Hematopoietic multipotent progenitor cell treated with erythropoietin and hydrocortisone succinate and interleukin-3 and kit ligand, for 8 days (in vitro differentiated cells): ENCODE measurements at regions not wholly inside any gene's neighbourhood (a gene's known extent, or its start where the extent isn't known, plus 50 kb on each side); places are given as distances from the start of the nearest gene placed in this dataset.
A peak's percentile ranks its signal among the peaks of the same experiment; 100 is the strongest.
"Not testable (repeated sequence)": the region's sequence is repeated elsewhere in the genome, so short reads cannot be mapped to it uniquely, and the experiment has no call there.

Source experiments
- DNase-seq: peaks from one replicate; pipeline ENCODE4 v3.0.0-alpha.2; 2015

DNA sequence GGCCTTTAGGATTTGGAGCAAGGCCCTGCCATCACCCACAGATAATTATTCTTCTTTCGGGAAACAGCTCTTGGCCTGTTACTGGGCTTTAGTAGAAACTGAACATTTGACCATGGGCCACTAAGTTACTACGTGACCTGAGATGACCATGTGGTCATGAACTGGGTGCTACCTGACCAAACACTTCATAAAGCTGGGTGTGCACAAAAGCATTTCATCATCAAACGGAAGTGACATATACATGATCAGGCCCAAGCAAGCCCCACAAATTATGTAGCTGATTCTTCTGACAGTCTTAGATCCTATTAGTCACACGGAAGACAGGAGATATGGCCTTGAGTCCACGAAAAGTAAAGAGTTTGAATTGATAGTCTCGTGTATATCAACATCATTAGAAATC is 130.9 kb upstream of the FBN2 start:
- DNase-seq, result no peak

DNA sequence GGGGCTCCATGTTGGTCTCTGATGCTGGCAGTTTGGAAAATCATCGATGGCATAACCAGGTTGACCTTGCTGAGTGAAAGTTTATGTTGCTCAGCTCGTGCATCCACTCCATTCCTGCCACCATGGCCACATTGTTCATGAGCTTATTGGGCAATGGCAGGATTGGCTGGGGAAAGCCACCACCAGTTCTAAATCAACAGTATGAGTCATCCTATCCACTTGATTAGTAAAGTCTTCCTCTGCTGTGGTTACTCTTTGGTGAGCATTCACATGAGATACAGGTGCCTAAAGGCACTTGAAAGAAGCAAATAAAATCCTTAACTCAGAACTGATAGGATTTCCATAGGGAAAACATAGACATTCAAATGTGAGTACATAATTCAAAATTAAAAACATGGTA is 131.8 kb upstream of the FBN2 start:
- DNase-seq, result no peak

DNA sequence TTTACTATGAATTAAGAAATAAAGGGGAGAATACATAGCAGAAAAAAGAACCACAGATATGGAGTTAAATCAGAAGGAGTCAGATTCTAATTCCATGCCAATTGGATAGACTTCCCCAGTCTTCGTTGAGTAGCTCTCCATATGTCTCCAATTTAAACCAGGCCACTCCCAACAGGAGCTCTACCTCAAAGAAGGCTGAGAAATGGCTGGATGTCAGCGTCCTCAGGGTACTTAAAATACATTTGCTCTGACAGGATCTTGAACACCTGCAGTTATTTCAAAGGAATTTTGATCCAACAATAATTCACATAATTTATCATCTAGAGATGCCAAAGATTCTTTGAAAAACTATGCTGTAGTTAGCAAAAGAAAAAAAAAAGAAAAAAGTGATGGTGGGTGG is 133.9 kb upstream of the FBN2 start:
- no peak for DNase-seq

DNA sequence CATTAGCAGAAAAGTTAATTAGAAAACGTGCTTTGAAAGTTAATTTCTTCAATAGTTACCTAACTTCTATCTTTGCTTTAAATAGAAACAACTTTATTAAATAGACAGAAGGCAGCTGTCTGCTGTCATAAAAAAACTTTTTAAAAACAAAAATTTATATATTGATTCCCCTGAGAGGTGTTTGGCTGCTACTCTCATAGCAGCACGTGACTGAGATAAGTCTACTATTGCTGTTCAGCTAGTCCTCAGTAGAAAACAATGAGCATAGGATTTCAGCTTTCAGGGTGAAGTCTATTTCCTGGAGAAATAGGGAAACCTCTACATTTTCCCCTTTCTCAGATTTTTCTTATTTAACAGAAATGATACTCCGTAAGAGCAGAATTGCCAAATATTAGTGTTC is 135.0 kb upstream of the FBN2 start:
- DNase-seq, result no peak

DNA sequence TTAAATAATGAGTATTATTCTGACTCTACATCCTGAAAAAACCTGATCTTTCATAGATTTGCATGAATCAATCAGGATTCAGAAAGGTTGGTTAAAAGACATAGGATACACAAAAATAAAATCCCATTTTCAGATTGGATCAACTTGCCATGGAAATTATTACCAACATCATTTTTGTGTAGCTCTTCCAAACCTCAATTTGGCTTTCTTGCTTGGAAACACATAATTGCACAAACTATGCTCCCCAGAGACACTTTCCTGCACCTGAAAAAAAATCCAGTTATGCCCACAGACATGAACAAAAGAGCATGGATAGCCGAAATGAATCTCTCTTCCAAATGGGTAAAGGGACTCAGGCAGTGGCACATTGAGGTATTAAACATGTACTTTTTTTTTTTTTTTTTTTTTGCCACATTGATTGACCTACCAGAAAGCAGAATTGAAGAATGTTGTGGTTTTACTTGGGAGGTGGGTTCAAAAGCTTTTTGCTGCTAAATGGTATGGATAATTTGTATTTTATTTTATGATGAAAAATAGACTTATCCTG is 135.4 kb upstream of the FBN2 start:
- DNase-seq, result no peak

GRCh38 chr5:128673970-128674369 is 135.9 kb upstream of the FBN2 start:
- no peak for DNase-seq

DNA sequence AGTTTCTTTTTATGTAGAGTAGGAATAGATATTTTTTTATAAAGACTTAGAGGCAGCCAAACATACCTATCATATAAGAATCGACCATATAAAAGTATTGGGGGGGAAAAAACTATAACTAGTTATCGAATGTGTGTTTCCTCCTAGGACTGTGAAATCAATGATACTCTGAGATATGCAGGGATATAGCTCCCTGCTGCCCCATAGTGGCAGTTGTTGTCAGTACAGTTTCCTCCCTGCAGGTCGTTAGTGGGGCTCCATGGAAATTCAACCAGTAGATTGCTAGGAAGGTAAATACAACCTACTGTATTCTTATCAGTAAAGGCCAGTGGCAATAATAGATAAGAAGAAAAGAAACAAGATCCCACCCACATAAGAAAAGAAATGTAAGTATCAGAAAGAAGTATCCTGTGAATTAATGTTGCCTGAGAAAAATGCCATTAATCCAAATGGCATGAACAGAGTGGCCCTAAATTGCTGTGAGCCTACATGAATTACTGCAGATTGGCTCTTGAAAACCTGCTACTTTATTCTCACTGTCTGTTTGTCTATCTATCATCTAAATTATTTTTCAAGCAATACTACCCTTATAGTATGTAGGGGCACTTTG is 136.9 kb upstream of the FBN2 start:
- DNase-seq, result peak; percentile 56

DNA sequence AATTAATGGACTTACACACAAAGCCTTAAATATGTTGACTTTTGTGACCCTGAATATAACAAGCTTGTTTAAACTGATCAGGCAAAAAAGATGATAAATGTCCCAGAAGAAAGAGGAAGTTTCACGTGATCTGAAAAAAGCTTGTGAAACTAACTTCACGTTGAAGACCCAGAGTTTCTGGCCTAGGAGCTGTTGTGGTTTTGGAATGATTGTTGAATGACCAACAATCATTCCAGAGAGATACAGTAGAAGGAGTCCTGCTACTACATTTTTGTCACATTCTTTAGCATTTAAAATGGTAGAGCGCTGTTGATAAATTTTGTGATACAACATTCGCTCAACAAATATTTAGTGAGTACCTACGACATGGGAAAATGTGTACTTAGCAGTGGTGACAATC is 143.1 kb upstream of the FBN2 start:
- DNase-seq, result no peak

GRCh38 chr5:128681764-128682592 is 143.9 kb upstream of the FBN2 start:
- no peak for DNase-seq

- no peak for DNase-seq
Observed at GRCh38 chr5:128682669-128683068, 144.6 kb upstream of the FBN2 start.

DNA sequence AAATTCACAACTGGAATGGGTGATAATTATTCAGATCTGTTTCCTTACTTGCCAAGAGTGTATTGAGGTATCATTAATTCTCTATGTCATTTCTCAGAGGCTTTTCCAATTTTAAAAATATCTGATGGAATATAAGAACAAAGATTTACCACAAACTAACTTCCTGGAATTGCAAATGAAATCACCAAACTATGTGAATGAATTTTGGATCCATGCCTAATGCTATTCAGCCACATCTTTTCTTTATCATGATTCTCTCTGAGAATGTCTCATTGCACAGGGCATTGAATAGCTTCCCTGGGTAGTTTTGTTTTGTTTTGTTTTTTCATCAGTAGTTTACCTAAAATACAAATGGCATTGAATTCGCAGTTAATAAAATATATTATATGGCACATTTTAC is 146.9 kb upstream of the FBN2 start:
- DNase-seq, result no peak

GRCh38 chr5:128687930-128688329 is 149.9 kb upstream of the FBN2 start:
- DNase-seq, result no peak

DNA sequence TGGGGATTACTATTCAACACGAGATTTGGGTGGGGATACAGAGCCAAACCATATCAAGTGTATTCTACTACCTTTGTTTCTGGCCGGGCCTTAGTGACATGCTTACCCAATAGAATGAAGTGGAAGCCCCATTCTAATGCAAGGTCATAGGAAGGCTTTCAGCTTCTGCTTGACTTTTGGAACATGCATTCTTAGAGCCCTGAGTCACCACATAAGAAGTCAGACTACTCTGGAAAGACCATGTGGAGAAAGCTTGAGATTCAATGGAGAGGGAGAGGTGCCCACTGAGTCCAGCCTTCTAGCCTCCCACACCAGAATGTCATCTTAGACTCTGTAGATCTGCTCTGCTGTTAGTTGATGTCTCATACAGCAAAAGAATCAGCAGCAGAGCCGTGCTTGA is 155.7 kb upstream of the FBN2 start:
- DNase-seq, result no peak

DNA sequence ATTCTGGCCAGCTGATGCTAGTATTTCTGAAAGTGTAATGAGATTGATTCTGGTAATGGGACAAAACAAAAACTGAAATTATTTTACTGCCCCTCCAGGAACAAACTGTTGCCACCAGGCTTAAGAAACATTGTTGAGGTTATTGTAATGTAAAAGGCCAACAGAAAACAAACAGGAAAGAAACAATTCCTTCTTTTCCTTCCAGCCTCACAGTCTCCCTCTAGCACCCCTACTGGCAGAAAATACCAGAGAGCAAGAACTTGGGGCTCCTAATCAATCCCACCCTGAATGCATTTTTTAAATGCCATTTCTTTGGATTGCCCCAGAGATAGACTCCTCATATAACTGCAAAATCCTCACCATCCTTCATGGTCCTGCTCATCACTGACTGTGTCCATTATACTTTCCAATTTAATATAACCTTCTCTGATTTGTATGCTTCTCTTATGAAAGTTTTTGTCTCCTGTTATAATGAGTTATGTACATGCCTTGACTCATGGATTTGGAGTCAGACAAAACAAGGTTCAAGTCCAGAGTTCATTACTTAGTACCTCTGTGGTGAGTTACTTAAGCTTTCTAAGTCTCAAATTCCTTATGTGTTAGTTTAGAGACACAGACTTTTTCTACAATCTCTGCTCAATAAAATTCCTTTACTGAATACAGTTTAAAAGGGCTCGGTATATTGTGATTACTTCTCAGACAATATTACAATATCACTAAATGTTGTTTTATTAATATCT is 157.9 kb upstream of the FBN2 start:
- DNase-seq, result no peak

DNA sequence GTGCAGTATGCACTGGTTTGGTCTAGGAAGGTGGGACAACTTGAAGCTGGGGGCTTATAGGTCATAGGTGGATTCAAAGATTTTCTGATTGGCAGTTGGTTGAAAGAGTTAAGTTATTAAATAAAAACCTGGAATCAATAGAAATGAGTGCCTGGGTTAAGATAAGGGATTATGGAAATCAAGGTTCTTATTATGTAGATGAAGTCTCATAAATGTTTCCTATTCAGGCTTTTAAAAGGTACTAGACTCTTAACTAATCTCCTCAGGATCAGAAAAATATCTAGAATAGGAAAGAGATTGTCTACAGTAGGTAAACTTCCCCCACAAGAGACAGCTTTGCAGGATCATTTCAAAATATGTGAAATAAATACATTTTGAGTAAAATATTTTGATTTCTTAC is 163.3 kb upstream of the FBN2 start:
- no peak for DNase-seq

GRCh38 chr5:128703322-128703721 is 165.3 kb upstream of the FBN2 start:
- DNase-seq, result no peak

DNA sequence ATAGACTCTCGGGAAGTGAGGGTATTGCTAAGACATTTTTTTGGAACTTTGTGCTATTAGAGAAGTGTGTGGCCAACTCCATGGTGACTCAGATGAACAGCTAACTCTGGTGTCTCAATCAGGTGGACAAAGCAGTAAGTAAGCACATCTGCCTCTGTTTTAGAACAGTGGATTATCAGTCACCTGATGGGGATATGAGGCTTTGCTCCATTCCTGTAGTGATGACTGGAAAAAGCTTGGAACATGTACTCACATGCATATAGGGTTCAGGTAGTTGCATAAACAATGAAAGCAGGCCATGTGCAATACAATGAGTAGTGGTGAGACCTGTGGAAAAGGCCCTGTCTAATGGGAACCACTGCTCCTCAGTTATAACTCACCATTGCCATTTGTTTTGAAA is 168.2 kb upstream of the FBN2 start:
- no peak for DNase-seq

- DNase-seq, result no peak
Observed at GRCh38 chr5:128708841-128709240, 170.8 kb upstream of the FBN2 start.

DNA sequence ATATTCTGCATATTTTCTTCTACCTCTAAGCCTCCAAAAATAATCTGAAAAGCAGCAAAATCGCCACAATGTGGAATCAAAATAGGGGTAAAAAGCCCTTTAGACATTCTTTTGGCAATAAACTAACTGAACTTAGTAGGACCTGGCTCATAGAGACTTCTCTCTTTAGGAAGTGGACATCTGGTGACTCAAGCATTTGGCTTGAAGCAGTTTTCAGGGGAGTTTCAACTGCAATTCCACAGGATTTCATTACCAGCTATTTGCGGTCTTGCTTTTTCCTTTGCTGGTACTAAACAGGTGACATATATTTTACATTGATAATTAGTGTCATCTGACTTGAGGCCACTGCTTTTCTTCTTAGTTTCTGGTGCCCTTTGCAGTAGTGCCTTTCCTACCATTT is 173.2 kb upstream of the FBN2 start:
- no peak for DNase-seq

DNA sequence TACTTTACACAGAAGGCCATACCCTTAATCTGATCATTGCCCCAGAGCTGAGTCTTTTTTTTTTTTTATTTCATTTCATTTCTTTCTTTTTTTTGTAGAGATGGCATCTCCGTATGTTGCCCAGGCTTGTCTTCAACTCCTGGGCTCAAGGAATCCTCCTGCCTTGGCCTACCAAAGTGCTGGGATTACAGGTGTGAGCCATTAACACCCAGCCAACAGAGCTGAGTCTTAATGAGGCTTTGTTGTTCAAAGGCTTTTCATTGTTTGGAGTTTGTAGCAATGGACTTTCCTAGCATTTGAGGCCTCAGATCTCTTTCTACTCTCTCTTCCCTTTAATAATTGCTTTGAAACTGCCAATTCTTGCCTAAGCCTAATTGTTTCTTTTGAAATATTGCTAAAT is 176.5 kb upstream of the FBN2 start:
- DNase-seq, result no peak

- no peak for DNase-seq
Observed at GRCh38 chr5:128722551-128722950, 184.5 kb upstream of the FBN2 start.

DNA sequence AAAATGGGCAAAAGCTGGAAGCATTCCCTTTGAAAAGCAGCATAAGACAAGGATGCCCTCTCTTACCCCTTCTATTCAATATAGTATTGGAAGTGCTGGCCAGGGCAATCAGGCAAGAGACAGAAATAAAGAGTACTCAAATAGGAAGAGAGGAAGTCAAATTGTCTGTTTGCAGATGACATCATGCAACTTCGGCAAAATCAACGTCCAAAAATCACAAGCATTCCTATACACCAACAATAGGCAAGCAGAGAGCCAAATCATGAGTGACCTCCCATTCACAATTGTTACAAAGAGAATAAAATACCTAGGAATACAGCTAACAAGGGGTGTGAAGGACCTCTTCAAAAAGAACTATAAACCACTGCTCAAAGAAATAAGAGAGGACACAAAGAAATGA is 192.0 kb upstream of the FBN2 start:
- DNase-seq, result not testable (repeated sequence)

GRCh38 chr5:128735656-128736055 is 197.6 kb upstream of the FBN2 start:
- DNase-seq, result not testable (repeated sequence)

- DNase-seq, result no peak
Observed at GRCh38 chr5:128736553-128736952, 198.5 kb upstream of the FBN2 start.
